ENCODE measurements at regions not wholly inside any gene's neighbourhood (a gene's known extent, or its start where the extent isn't known, plus 50 kb on each side); places are given as distances from the start of the nearest gene placed in this dataset.

DNA sequence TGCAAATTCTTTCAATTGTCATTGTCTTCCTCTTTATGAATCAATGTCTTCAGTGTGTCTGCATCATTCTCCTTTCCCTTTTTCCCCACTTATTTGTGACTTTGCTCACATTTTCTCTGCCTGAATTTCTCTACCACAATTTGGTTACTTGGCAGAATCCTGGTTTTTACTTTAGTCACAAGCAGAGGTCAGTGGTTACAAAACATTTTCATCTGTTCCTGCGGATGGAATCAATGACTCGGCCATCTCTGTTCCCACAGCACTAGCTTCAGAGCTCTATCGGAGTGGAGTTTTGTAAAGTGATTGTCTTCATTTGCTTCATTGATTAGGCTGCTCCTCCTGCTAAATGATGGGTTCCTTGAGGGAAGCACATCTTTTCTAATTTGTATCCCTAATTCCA, 501.3 kb upstream of the AADAT start:
- no peak overlapping the region for H3K9ac ChIP-seq (ENCODE audit: low read length)
- no peaks in the 10 kb centered on the region for H3K36me3 ChIP-seq (ENCODE audit: insufficient read depth, low read length)
- TF ChIP-seq EZH2 (IDR thresholded peaks at IDR 0.05; ENCODE audit: borderline replicate concordance, low read length): no peak
- TF ChIP-seq, protein P1, sequence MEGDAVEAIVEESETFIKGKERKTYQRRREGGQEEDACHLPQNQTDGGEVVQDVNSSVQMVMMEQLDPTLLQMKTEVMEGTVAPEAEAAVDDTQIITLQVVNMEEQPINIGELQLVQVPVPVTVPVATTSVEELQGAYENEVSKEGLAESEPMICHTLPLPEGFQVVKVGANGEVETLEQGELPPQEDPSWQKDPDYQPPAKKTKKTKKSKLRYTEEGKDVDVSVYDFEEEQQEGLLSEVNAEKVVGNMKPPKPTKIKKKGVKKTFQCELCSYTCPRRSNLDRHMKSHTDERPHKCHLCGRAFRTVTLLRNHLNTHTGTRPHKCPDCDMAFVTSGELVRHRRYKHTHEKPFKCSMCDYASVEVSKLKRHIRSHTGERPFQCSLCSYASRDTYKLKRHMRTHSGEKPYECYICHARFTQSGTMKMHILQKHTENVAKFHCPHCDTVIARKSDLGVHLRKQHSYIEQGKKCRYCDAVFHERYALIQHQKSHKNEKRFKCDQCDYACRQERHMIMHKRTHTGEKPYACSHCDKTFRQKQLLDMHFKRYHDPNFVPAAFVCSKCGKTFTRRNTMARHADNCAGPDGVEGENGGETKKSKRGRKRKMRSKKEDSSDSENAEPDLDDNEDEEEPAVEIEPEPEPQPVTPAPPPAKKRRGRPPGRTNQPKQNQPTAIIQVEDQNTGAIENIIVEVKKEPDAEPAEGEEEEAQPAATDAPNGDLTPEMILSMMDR (IDR thresholded peaks at IDR 0.05; ENCODE audit: low read length): no peak
- no peaks in the 10 kb centered on the region for H3K9me3 ChIP-seq (ENCODE audit: low read length)
- no peaks in the 10 kb centered on the region for H3K9me2 ChIP-seq (ENCODE audit: low read depth, low read length)
- no peak overlapping the region for H2AFZ ChIP-seq (ENCODE audit: low read length)
- no peak overlapping the region for H3K27ac ChIP-seq (ENCODE audit: low read depth, low read length, poor library complexity, severe bottlenecking)
- H3K4me1 ChIP-seq (ENCODE audit: insufficient read depth, low read length, severe bottlenecking): no peaks in the 10 kb centered on the region
- H3K27me3 ChIP-seq (ENCODE audit: insufficient read depth, low read length): no peaks in the 10 kb centered on the region
- H3F3A ChIP-seq (ENCODE audit: insufficient read depth, low read length): no peaks in the 10 kb centered on the region
- no peaks in the 10 kb centered on the region for H4K20me1 ChIP-seq (ENCODE audit: insufficient read depth, low read length)
- no peak overlapping the region for H3K4me3 ChIP-seq (ENCODE audit: low read depth, low read length, poor library complexity, severe bottlenecking)
- no peak overlapping the region for H3K4me2 ChIP-seq (ENCODE audit: low read length)
- H3K79me2 ChIP-seq (ENCODE audit: insufficient read depth, low read length): no peaks in the 10 kb centered on the region

DNA sequence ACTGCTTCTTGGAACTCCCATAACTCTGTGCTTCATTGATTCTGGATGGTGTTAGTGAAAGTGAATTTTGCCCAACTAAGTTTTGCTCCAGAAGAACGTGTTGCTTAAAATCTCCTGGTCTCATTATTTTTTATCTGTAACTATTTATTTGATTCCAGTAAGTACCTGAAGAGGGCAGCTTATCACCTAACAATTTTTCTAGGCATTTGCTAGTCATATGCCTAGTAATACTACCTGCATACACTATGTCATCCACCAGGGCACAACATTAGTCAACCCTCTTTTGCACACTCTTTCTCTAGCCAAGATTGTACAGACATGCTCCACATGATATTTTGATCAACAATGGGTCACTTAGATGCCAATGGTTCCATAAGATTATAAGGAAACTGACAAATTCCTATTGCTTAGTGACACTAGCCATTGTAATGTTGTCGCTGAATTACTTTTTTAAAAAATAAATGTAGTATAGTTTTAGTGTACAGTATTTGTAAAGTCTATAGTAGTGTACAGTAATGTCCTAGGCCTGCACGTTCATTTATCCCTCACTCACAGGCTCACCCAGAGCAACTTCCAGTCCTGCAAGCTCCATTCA, 499.9 kb upstream of the AADAT start:
- H3K9me3 ChIP-seq (ENCODE audit: low read length): no peaks in the 10 kb centered on the region
- no peaks in the 10 kb centered on the region for H3K4me1 ChIP-seq (ENCODE audit: insufficient read depth, low read length, severe bottlenecking)
- H2AFZ ChIP-seq (ENCODE audit: low read length): no peak overlapping the region
- no peak overlapping the region for H3K4me2 ChIP-seq (ENCODE audit: low read length)
- H3K36me3 ChIP-seq (ENCODE audit: insufficient read depth, low read length): no peaks in the 10 kb centered on the region
- no peak for TF ChIP-seq EZH2 (IDR thresholded peaks at IDR 0.05; ENCODE audit: borderline replicate concordance, low read length)
- TF ChIP-seq, protein P1 (IDR thresholded peaks at IDR 0.05; ENCODE audit: low read length): peak; percentile 43; the same call in 1 of the 2 replicates
- no peaks in the 10 kb centered on the region for H3K79me2 ChIP-seq (ENCODE audit: insufficient read depth, low read length)
- H3K4me3 ChIP-seq (ENCODE audit: low read depth, low read length, poor library complexity, severe bottlenecking): no peak overlapping the region
- no peaks in the 10 kb centered on the region for H3F3A ChIP-seq (ENCODE audit: insufficient read depth, low read length)
- no peaks in the 10 kb centered on the region for H3K27me3 ChIP-seq (ENCODE audit: insufficient read depth, low read length)
- no peak overlapping the region for H3K27ac ChIP-seq (ENCODE audit: low read depth, low read length, poor library complexity, severe bottlenecking)
- no peak overlapping the region for H3K9ac ChIP-seq (ENCODE audit: low read length)
- H4K20me1 ChIP-seq (ENCODE audit: insufficient read depth, low read length): no peaks in the 10 kb centered on the region
- no peaks in the 10 kb centered on the region for H3K9me2 ChIP-seq (ENCODE audit: low read depth, low read length)

DNA sequence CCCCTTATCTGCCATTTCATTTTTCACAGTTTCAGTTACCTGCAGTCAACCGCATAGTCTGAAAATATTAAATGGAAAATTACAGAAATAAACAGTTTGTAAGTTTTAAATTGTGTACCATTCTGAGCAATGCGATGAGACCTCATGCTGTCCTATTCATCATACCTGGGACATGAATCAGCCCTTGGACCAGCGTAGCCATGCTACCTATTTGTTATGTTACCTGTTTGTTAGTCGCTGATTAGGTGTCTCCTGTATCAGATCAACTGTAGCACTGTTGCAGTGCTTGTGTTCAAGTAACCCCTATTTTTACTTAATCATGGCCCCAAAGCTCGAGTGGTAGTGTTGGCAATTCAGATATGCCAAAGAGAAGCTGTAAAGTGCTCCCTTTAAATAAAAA, 492.2 kb upstream of the AADAT start:
- TF ChIP-seq, protein P1 (IDR thresholded peaks at IDR 0.05; ENCODE audit: low read length): no peak
- TF ChIP-seq EZH2 (IDR thresholded peaks at IDR 0.05; ENCODE audit: borderline replicate concordance, low read length): no peak
- Histone ChIP-seq H3K79me2 (ENCODE audit: insufficient read depth, low read length) (no peaks in the 10 kb centered on the region), H3F3A (ENCODE audit: insufficient read depth, low read length) (no peaks in the 10 kb centered on the region)

More for the DNA sequence above, 492.2 kb upstream of the AADAT start:
- H3K4me3 ChIP-seq (ENCODE audit: low read depth, low read length, poor library complexity, severe bottlenecking): no peak overlapping the region
- H2AFZ ChIP-seq (ENCODE audit: low read length): no peak overlapping the region
- no peaks in the 10 kb centered on the region for H4K20me1 ChIP-seq (ENCODE audit: insufficient read depth, low read length)
- no peak overlapping the region for H3K27ac ChIP-seq (ENCODE audit: low read depth, low read length, poor library complexity, severe bottlenecking)
- H3K4me2 ChIP-seq (ENCODE audit: low read length): no peak overlapping the region
- H3K4me1 ChIP-seq (ENCODE audit: insufficient read depth, low read length, severe bottlenecking): no peaks in the 10 kb centered on the region
- no peaks in the 10 kb centered on the region for H3K36me3 ChIP-seq (ENCODE audit: insufficient read depth, low read length)
- H3K9me2 ChIP-seq (ENCODE audit: low read depth, low read length): no peaks in the 10 kb centered on the region
- H3K27me3 ChIP-seq (ENCODE audit: insufficient read depth, low read length): no peaks in the 10 kb centered on the region
- no peak overlapping the region for H3K9ac ChIP-seq (ENCODE audit: low read length)
- H3K9me3 ChIP-seq (ENCODE audit: low read length): no peaks in the 10 kb centered on the region

All from OCI-LY1 (cell line).